ENCODE measurements at regions not wholly inside any gene's neighbourhood (a gene's known extent, or its start where the extent isn't known, plus 50 kb on each side); places are given as distances from the start of the nearest gene placed in this dataset.

DNA sequence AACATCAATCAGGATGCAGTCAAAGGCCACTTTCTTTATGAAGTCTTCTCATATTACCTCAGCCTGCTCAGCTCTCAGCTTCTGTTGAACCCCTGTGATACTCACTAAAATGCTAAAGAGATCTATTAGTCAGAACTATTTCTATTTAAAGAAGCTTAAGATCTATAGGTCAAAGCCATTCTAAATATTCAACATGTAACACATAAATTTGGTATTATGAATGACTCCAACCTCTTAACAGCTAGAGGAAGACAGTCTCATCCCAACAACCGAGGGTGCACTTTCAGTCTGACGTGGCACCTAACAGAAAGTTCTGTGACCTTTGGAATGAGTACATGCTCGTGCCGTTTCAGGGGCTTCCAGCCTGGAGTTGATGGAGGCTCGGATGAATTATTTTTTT is 301.5 kb upstream of the VLDLR start:
- no peak overlapping the region for H3K4me3 Mint-ChIP-seq (ENCODE audit: unreplicated experiment)
- H3K4me1 Mint-ChIP-seq (ENCODE audit: low read depth, unreplicated experiment), result peaks cover 10% of the 10 kb centered on the region
- H3K36me3 Mint-ChIP-seq (ENCODE audit: low read depth, unreplicated experiment), result no peaks in the 10 kb centered on the region
- Histone ChIP-seq H3K36me3 (ENCODE audit: insufficient read depth, low read length) (no peaks in the 10 kb centered on the region), H3K27me3 (ENCODE audit: insufficient read depth, low read length) (no peaks in the 10 kb centered on the region), H2AFZ (ENCODE audit: low read depth, low read length) (no peak overlapping the region), H3K9me3 (ENCODE audit: insufficient read depth, low read depth, low read length) (no peaks in the 10 kb centered on the region), H3K9ac (ENCODE audit: low read length) (no peak overlapping the region), H3K4me1 (ENCODE audit: insufficient read depth, low read length) (no peaks in the 10 kb centered on the region), H3K79me2 (ENCODE audit: insufficient read depth, low read length) (no peaks in the 10 kb centered on the region), H3K4me3 (ENCODE audit: insufficient read depth, low read depth, low read length) (no peak overlapping the region), H4K20me1 (ENCODE audit: insufficient read depth, low read length) (no peaks in the 10 kb centered on the region), H3K4me2 (ENCODE audit: low read length) (peak overlapping the region; percentile 52), H3K27ac (ENCODE audit: low read depth, low read length) (peak overlapping the region; percentile 45)
- DNase-seq (ENCODE audit: low read depth) (no peak), FAIRE-seq (no peak)
- H3K9me3 Mint-ChIP-seq (ENCODE audit: unreplicated experiment), result peaks cover 16% of the 10 kb centered on the region
- H3K27ac Mint-ChIP-seq (ENCODE audit: unreplicated experiment), result no peak overlapping the region
- no peak for TF ChIP-seq EZH2 (IDR thresholded peaks at IDR 0.05; ENCODE audit: insufficient read depth, low read length)
- TF ChIP-seq, protein P1, sequence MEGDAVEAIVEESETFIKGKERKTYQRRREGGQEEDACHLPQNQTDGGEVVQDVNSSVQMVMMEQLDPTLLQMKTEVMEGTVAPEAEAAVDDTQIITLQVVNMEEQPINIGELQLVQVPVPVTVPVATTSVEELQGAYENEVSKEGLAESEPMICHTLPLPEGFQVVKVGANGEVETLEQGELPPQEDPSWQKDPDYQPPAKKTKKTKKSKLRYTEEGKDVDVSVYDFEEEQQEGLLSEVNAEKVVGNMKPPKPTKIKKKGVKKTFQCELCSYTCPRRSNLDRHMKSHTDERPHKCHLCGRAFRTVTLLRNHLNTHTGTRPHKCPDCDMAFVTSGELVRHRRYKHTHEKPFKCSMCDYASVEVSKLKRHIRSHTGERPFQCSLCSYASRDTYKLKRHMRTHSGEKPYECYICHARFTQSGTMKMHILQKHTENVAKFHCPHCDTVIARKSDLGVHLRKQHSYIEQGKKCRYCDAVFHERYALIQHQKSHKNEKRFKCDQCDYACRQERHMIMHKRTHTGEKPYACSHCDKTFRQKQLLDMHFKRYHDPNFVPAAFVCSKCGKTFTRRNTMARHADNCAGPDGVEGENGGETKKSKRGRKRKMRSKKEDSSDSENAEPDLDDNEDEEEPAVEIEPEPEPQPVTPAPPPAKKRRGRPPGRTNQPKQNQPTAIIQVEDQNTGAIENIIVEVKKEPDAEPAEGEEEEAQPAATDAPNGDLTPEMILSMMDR (IDR thresholded peaks at IDR 0.05; ENCODE audit: insufficient read depth, low read depth, low read length), result no peak
- no peaks in the 10 kb centered on the region for H3K27me3 Mint-ChIP-seq (ENCODE audit: low read depth, unreplicated experiment)

DNA sequence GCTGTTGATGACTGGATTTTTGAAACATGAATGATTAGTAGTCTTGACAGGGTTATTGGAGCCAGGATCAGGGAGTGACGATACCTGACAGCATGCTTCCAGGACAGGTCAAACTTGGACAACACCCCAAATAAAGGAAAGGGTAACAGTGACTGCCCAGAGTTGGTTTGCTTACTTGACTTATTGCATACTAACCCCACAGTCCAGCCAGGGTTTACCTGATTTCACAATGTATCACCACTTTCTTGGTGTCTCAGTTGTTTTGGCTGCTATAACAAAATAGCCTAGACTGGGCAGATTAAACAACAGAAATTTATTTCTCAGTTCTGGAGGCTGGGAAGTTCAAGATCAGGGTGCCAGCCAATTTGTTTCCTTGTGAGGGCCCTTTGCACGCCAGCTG is 301.0 kb upstream of the VLDLR start:
- Mint-ChIP-seq H3K9me3 (ENCODE audit: unreplicated experiment) (peaks cover 14% of the 10 kb centered on the region), H3K4me1 (ENCODE audit: low read depth, unreplicated experiment) (peaks cover 10% of the 10 kb centered on the region), H3K36me3 (ENCODE audit: low read depth, unreplicated experiment) (no peaks in the 10 kb centered on the region), H3K27me3 (ENCODE audit: low read depth, unreplicated experiment) (no peaks in the 10 kb centered on the region), H3K27ac (ENCODE audit: unreplicated experiment) (no peak overlapping the region), H3K4me3 (ENCODE audit: unreplicated experiment) (no peak overlapping the region)
- no peaks in the 10 kb centered on the region for H3K9me3 ChIP-seq (ENCODE audit: insufficient read depth, low read depth, low read length)
- no peak overlapping the region for H3K4me2 ChIP-seq (ENCODE audit: low read length)
- no peaks in the 10 kb centered on the region for H3K79me2 ChIP-seq (ENCODE audit: insufficient read depth, low read length)
- H3K27ac ChIP-seq (ENCODE audit: low read depth, low read length), result peak overlapping the region; percentile 20
- no peak overlapping the region for H2AFZ ChIP-seq (ENCODE audit: low read depth, low read length)
- DNase-seq (ENCODE audit: low read depth) (no peak), FAIRE-seq (no peak)
- no peak overlapping the region for H3K4me3 ChIP-seq (ENCODE audit: insufficient read depth, low read depth, low read length)
- no peaks in the 10 kb centered on the region for H3K27me3 ChIP-seq (ENCODE audit: insufficient read depth, low read length)
- no peaks in the 10 kb centered on the region for H4K20me1 ChIP-seq (ENCODE audit: insufficient read depth, low read length)
- TF ChIP-seq, protein P1 (IDR thresholded peaks at IDR 0.05; ENCODE audit: insufficient read depth, low read depth, low read length), result no peak
- no peak for TF ChIP-seq EZH2 (IDR thresholded peaks at IDR 0.05; ENCODE audit: insufficient read depth, low read length)
- H3K9ac ChIP-seq (ENCODE audit: low read length), result no peak overlapping the region
- no peaks in the 10 kb centered on the region for H3K4me1 ChIP-seq (ENCODE audit: insufficient read depth, low read length)
- H3K36me3 ChIP-seq (ENCODE audit: insufficient read depth, low read length), result no peaks in the 10 kb centered on the region

DNA sequence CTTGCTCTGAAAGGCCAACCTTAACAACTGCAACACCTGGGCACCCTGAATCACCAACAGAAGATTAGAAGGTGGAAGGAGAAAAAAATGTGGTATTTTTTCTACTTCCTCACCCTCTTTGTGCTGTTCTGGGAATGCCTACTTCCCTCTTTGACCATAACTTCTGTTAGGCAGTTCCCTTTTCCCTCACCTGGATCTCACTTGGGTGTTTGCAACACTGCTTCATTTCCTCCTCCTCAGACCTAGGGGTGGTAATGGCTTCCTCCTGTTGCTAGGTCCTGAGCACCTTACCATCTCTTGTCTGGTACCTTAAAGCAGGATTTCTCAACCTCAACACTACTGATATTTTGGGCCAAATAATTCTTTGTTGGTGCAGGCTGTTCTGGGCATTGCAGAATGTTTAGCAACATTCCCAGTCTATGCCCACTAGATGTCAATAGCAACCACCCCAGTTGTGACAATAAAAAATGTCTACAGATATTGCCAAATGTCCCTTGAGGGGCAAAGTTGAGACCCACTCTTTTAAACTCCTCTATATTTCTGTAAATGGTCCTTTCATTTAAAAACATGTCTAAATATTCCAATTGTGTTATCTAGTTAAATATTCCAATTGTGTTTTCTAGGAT is 300.0 kb upstream of the VLDLR start:
- DNase-seq (ENCODE audit: low read depth) (no peak), FAIRE-seq (no peak)
- Histone ChIP-seq H3K9ac (ENCODE audit: low read length) (no peak overlapping the region), H3K27me3 (ENCODE audit: insufficient read depth, low read length) (no peaks in the 10 kb centered on the region), H3K36me3 (ENCODE audit: insufficient read depth, low read length) (no peaks in the 10 kb centered on the region), H3K79me2 (ENCODE audit: insufficient read depth, low read length) (no peaks in the 10 kb centered on the region), H3K4me1 (ENCODE audit: insufficient read depth, low read length) (no peaks in the 10 kb centered on the region), H2AFZ (ENCODE audit: low read depth, low read length) (no peak overlapping the region), H3K9me3 (ENCODE audit: insufficient read depth, low read depth, low read length) (no peaks in the 10 kb centered on the region), H3K27ac (ENCODE audit: low read depth, low read length) (no peak overlapping the region), H4K20me1 (ENCODE audit: insufficient read depth, low read length) (no peaks in the 10 kb centered on the region), H3K4me2 (ENCODE audit: low read length) (no peak overlapping the region), H3K4me3 (ENCODE audit: insufficient read depth, low read depth, low read length) (no peak overlapping the region)
- Mint-ChIP-seq H3K27ac (ENCODE audit: unreplicated experiment) (no peak overlapping the region), H3K27me3 (ENCODE audit: low read depth, unreplicated experiment) (no peaks in the 10 kb centered on the region), H3K36me3 (ENCODE audit: low read depth, unreplicated experiment) (no peaks in the 10 kb centered on the region), H3K4me1 (ENCODE audit: low read depth, unreplicated experiment) (peaks cover 10% of the 10 kb centered on the region), H3K9me3 (ENCODE audit: unreplicated experiment) (peaks cover 9% of the 10 kb centered on the region), H3K4me3 (ENCODE audit: unreplicated experiment) (no peak overlapping the region)
- TF ChIP-seq EZH2 (IDR thresholded peaks at IDR 0.05; ENCODE audit: insufficient read depth, low read length), result no peak
- TF ChIP-seq, protein P1 (IDR thresholded peaks at IDR 0.05; ENCODE audit: insufficient read depth, low read depth, low read length), result no peak

All from astrocyte (in vitro differentiated cells and primary cell).